GM12872 (cell line): ENCODE measurements at regions not wholly inside any gene's neighbourhood (a gene's known extent, or its start where the extent isn't known, plus 50 kb on each side); places are given as distances from the start of the nearest gene placed in this dataset.

Source experiments
- TF ChIP-seq, protein P1 (sequence below): IDR thresholded peaks from 3 replicates; pipeline ENCODE4 v1.5.1; 2011; ENCODE audit warnings: low read depth, mild to moderate bottlenecking, low read length, moderate library complexity; ENCODE audit not compliant: insufficient read depth

DNA sequence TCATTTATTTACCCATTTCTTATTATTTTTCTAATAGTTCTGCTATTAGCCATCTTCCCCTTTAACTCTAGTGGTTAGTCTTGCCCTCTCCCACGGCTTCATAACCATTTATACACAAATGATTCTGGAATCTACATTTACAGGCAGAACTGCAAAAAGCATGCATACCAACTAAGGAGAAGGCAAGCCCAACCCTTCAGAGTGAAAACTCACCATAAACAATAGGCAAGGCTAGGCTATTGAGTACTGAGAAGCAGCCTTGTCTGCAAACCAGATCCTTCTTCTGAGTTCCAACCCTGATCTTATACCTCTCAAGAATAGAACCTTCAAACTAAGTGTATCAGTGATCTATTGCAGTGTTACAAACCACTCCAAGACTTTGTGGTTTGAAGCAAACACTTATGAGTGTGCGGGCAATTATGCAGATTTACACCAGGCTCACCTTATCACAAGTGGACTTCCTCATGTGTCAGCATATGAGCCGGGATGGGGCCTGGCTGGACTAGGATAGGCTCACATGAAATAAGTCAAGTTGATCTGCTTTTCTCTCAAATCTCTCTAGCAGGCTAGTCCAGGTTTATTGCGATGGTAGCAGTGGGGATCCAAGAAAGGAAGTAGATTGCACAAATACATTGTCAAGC lies 896.9 kb upstream of the PHF14 start:
- TF ChIP-seq, protein P1, sequence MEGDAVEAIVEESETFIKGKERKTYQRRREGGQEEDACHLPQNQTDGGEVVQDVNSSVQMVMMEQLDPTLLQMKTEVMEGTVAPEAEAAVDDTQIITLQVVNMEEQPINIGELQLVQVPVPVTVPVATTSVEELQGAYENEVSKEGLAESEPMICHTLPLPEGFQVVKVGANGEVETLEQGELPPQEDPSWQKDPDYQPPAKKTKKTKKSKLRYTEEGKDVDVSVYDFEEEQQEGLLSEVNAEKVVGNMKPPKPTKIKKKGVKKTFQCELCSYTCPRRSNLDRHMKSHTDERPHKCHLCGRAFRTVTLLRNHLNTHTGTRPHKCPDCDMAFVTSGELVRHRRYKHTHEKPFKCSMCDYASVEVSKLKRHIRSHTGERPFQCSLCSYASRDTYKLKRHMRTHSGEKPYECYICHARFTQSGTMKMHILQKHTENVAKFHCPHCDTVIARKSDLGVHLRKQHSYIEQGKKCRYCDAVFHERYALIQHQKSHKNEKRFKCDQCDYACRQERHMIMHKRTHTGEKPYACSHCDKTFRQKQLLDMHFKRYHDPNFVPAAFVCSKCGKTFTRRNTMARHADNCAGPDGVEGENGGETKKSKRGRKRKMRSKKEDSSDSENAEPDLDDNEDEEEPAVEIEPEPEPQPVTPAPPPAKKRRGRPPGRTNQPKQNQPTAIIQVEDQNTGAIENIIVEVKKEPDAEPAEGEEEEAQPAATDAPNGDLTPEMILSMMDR = no peak

DNA sequence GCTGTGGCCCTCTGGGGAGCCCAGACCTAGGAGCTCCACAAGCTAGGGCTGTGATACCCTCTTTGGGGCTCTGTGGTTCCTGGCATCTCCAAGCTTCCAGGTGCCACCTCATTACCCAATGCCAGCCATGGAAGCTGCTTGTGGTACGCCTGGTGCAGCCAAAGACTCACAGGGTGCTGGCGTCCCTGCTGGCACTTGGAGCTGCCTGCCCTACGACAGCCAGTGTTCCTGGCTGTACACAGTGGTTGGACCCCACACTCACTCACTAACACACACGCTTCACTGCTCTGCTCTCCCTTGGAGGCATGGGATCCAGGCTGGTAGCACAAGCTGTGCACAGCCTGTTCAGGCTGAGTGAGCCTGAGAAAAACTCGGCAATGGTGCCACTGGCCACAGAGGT lies 894.1 kb upstream of the PHF14 start:
- TF ChIP-seq, protein P1 = no peak

DNA sequence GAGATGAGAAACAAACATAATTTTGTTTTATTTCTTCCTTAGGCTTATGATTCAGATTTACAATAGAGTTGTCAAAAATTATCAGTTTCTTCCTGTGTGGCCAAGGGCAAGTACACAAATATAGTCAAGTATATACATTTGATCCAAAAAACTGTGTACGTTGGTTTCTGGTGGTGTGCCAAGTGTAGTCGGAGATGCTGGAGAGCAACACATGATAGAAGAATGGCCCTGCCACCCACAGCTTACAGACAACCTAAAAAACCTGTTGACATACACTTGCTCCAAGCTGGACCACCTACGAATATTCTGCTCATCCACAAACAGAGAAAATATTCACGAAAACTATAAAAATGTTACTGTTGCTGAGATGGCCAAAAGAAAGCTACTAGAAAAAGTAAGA lies 890.8 kb upstream of the PHF14 start:
- TF ChIP-seq, protein P1 = no peak

DNA sequence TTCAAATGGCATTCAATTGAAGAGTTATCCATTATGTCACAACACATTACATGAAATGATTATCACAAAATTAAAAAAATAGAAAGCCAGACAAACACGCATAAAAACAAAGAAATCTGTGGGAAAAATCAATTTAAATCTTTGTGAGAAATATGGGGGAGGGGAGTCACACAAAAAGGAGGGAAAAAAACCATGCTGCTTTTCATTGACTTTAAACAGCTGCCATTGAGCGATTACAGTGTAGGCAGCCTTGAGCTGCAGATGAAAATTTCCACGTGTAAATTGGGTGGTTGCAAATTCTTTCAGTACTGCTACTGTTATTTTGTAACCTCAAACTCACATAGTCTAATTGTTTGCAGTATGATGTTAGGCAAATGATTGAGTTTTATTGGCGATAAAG lies 889.9 kb upstream of the PHF14 start:
- TF ChIP-seq, protein P1 = no peak

DNA sequence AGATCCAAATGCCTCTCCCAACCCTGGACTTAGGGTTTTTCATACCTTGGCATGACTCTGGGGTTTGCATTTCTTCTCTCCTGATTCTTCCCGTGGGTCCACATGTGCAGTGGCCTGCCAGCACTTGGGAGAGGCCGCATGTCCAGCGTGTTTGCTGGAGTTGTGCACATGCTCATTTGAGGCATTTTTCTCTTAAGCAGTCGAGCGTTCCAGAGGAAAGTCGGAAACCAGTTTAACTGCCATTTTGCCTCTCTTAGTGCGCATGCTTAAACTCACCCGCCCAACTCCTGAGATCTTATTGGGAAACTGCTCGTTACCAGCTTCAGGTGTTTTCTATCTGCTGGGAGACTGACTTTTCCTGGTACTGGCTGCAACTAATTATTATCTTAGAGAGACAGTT lies 888.4 kb upstream of the PHF14 start:
- TF ChIP-seq, protein P1 = no peak

DNA sequence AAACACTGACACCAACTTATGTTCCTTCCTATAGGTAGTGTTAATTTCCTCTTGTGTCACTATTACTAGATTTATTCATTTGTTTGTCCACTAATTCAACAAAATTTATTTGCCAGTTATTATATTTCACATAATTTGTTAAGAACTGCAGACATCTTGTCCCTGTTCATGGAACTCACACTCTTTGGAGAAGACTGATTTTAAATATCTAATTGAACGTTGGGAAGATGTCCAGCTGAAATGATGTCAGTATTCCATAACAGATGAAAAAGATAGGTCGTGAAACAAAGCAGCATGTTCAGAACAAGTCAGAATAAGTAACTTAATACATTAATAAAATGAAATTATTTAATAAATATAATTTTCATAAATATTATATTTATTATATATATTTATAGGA lies 873.1 kb upstream of the PHF14 start:
- TF ChIP-seq, protein P1 = no peak

DNA sequence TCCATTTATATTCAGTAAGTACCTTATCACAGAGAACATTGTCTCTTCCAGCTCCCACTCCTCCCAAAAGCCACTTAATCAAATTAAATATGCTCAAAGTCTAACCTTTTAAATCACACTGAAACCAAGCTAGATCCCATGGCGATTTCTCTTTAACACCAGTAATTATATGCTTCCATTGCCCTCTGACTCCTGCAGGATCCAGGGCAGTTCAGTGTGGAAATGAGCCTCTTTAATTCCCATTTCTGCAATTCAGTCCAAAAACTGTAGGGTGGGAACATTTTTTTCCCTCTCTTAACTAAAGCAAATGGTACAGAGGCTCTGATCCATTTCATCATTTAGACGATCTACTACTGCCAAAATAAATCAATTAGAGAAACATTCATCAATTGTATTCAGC lies 872.3 kb upstream of the PHF14 start:
- TF ChIP-seq, protein P1 = no peak
